ENCODE measurements at regions not wholly inside any gene's neighbourhood (a gene's known extent, or its start where the extent isn't known, plus 50 kb on each side); places are given as distances from the start of the nearest gene placed in this dataset.

GRCh38 chr9:74407166-74407565, 90.0 kb upstream of the RORB start:
- TF ChIP-seq POLR2A (IDR thresholded peaks at IDR 0.05) (no peak), CTCF (IDR thresholded peaks at IDR 0.05) (no peak)
